Stimulated activated CD4-positive, alpha-beta T cell treated with anti-CD3 and anti-CD28 coated beads, Interleukin-1b, Interleukin-23, amount 100 ng/mL, for 4 hours (primary cell): ENCODE measurements at regions not wholly inside any gene's neighbourhood (a gene's known extent, or its start where the extent isn't known, plus 50 kb on each side); places are given as distances from the start of the nearest gene placed in this dataset.
"Not testable (repeated sequence)": the region's sequence is repeated elsewhere in the genome, so short reads cannot be mapped to it uniquely, and the experiment has no call there.

Experiments
- DNase-seq, 2 donors: peaks; one replicate each; pipeline ENCODE4 v3.0.0-alpha.2; 2020; ENCODE audit warnings: low read depth in 2 of 2

- no peak for DNase-seq
These were observed 299.9 kb downstream of the BRD1 start for GRCh38 chr22:49527611-49528419.

- DNase-seq: no peak
These were observed 301.7 kb downstream of the BRD1 start for GRCh38 chr22:49525801-49526535.

- no peak for DNase-seq
These were observed 302.3 kb downstream of the BRD1 start for GRCh38 chr22:49525360-49525759.

GRCh38 chr22:49524362-49524761, 303.3 kb downstream of the BRD1 start:
- no peak for DNase-seq

- no peak for DNase-seq
These were observed 304.2 kb downstream of the BRD1 start for GRCh38 chr22:49523374-49524008.

- DNase-seq: no peak
These were observed 304.9 kb downstream of the BRD1 start for GRCh38 chr22:49522582-49523373.

GRCh38 chr22:49521787-49522224, 305.9 kb downstream of the BRD1 start:
- no peak for DNase-seq

GRCh38 chr22:49519117-49519737, 308.4 kb downstream of the BRD1 start:
- no peak for DNase-seq

- no peak for DNase-seq
These were observed 309.2 kb downstream of the BRD1 start for GRCh38 chr22:49518436-49518970.

GRCh38 chr22:49517667-49518185, 309.9 kb downstream of the BRD1 start:
- no peak for DNase-seq

GRCh38 chr22:49517211-49517610, 310.5 kb downstream of the BRD1 start:
- DNase-seq: no peak

- no peak for DNase-seq
These were observed 312.2 kb downstream of the BRD1 start for GRCh38 chr22:49515475-49515874.

GRCh38 chr22:49514641-49515040, 313.0 kb downstream of the BRD1 start:
- no peak for DNase-seq

- DNase-seq: no peak
These were observed 313.5 kb downstream of the BRD1 start for GRCh38 chr22:49514211-49514610.

GRCh38 chr22:49513358-49513851, 314.3 kb downstream of the BRD1 start:
- DNase-seq: no peak

- no peak for DNase-seq
These were observed 315.0 kb downstream of the BRD1 start for GRCh38 chr22:49512487-49513165.

GRCh38 chr22:49511393-49512189, 316.1 kb downstream of the BRD1 start:
- not testable (repeated sequence) for DNase-seq

- no peak for DNase-seq
These were observed 317.0 kb downstream of the BRD1 start for GRCh38 chr22:49510718-49511117.

GRCh38 chr22:49509016-49509415, 318.7 kb downstream of the BRD1 start:
- DNase-seq: no peak
